SW480 (cell line): ENCODE measurements at regions not wholly inside any gene's neighbourhood (a gene's known extent, or its start where the extent isn't known, plus 50 kb on each side); places are given as distances from the start of the nearest gene placed in this dataset.
"Not testable (repeated sequence)": the region's sequence is repeated elsewhere in the genome, so short reads cannot be mapped to it uniquely, and the experiment has no call there.

ENCODE experiments used
- DNase-seq: peaks from one replicate; pipeline ENCODE4 v3.0.0-alpha.2; 2016; ENCODE audit warnings: low spot score

DNA sequence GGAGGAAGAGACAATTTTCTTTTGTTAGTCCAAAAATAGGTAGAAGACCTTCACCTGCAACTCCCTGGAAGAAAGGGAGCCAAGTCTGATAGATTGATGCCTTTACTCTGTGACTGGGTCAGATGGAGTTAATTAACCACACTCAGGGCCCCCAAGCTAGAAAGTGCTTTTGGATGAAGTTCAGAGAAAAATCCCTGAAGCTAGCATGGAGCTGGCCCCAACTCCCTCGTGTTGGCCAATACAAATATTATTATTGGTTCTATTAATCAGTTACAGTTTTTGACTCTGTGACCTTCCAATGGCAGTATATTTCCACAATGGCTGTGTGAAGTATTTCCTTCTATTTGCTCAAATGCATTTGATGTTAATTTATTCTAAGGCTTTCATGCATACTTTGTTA lies 1753.5 kb downstream of the EFNA5 start:
- no peak for DNase-seq

GRCh38 chr5:105907016-105907415 lies 1763.7 kb downstream of the EFNA5 start:
- DNase-seq: no peak

DNA sequence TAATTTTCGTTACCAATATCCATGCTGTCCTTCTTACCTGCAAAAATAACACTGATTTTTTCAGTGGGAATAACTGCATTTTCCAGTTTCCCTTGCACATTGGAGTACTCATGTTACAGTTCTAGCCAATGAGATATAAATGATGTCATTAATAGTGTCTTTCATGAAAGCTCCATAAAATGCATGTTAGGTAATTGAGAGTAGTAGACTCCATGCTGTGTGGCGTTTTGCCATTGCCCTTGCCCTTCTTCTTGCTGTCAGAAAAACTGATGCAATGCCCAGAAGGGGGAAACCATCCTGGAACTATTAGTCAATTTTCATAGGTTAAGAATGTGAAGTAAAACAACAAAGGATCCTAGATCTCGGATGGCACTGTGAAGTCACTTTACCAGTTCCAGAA lies 1765.3 kb downstream of the EFNA5 start:
- DNase-seq: no peak

- DNase-seq: no peak
These were observed 1767.7 kb downstream of the EFNA5 start for GRCh38 chr5:105903069-105903468.

GRCh38 chr5:105899726-105900125 lies 1771.0 kb downstream of the EFNA5 start:
- no peak for DNase-seq

GRCh38 chr5:105898183-105898582 lies 1772.6 kb downstream of the EFNA5 start:
- no peak for DNase-seq

GRCh38 chr5:105885266-105885665 lies 1785.5 kb downstream of the EFNA5 start:
- no peak for DNase-seq

DNA sequence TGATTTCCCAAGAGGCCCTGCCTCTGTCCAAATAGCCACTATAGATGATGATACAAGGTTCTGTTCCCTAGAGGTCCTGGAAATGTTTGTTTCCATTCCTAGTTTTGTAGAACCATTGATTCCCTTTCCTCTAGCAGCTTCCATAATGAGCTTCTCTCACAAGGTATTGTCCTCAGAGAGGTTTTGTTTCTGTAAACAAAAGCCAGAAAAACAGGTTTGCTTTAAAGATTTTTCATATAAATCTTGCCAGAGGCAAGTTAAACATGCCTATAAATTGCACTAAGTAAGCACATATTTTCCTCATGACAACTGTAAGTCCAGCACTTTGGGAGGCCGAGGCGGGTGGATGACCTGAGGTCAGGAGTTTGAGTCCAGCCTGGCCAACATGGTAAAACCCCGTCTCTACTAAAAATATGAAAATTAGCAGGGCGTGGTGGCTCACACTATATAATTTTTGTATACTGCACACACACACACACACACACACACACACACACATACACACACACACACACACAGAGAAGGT lies 1787.7 kb downstream of the EFNA5 start:
- DNase-seq: no peak

- DNase-seq: no peak
These were observed 1792.3 kb downstream of the EFNA5 start for GRCh38 chr5:105878402-105878801.

- no peak for DNase-seq
These were observed 1793.1 kb downstream of the EFNA5 start for GRCh38 chr5:105877592-105877991.

- DNase-seq: no peak
These were observed 1796.4 kb downstream of the EFNA5 start for GRCh38 chr5:105874316-105874715.

DNA sequence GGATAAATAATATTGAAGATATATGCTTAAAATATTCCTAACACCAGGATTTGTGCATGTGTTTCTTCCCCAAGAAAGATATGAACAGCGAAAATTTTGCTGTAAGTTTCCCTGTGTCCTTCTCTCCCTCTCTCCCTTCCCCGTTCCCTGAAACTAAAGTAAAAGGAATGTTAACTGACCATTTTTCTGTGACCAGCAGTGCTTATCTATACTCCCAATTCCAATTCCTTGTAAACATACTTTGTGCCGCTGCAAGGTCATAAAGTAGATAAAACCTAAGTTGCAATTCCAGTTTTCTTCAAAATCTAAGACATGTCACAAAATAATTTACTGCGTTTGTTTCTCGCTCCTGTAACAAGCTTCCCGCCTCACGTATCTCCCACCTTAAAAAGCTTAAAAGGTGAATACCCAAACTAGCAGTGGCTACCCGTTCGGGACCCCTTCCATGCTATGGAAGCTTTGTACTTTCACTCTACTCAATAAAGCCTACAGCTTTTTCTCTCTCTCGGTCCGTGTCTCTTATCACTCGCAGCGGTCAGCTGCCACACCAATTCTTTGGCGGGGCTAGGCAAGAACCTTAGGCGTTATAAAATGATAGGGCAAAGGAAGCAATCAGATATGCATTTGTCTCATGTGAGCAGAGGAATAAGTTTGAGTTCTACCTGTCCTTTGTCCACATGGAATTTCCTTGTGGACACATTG lies 1798.0 kb downstream of the EFNA5 start:
- DNase-seq: no peak

- no peak for DNase-seq
These were observed 1802.5 kb downstream of the EFNA5 start for GRCh38 chr5:105868038-105868780.

GRCh38 chr5:105865834-105866233 lies 1804.9 kb downstream of the EFNA5 start:
- DNase-seq: no peak

GRCh38 chr5:105859350-105859749 lies 1811.4 kb downstream of the EFNA5 start:
- not testable (repeated sequence) for DNase-seq

DNA sequence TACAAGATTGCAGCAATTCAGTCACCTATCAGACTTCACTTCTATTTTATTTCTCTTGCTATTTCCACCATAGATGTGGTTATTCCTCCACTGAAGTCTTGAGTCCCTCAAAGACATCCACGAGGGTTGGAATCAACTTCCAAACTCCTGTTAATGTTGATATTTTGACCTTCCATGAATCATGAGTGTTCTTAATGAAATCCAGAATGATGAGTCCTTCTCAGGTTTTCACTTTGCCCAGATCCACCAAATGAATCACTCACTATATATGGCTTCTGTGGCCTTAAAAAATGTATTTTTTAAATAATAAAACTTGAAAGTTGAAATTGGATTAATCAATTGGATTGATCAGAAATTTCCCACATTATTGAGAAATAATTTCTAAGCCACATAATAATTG lies 1821.0 kb downstream of the EFNA5 start:
- DNase-seq: no peak

- no peak for DNase-seq
These were observed 1829.9 kb downstream of the EFNA5 start for GRCh38 chr5:105840800-105841199.

DNA sequence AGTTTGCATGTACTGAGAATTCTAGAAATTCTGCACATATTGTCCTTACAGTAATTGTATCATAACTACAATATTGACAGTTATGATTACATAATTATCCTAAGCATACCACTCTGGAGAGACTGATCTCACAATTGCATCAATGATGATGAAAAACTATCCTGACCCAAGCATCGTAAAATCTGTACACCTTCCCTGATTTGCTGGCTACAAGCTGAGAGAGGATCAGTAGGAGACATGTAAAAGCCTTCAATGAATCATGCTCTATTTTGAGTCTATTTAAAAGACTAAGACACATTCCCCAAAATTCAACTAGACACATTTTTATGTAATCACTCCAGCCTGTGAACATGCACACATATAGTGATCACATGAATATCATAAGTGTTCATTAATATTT lies 1833.8 kb downstream of the EFNA5 start:
- DNase-seq: no peak

DNA sequence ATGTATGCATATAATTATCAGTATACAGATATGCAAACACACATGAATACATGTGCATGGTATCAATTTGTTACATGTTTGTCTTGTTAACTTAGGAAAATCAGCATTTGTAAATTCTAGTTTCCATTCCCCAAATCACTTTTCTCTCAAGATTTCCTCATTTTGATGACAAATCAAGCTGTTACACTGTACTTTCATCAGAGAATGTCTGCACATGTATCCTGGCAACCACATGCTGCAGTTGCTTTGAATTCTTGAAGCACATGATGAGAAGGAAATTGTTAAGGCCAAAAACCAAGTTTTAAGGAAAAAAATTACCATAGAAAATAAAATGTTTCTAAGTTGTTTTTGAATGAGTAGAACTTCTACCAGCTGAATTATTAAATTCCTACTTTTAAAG lies 1834.5 kb downstream of the EFNA5 start:
- DNase-seq: no peak

DNA sequence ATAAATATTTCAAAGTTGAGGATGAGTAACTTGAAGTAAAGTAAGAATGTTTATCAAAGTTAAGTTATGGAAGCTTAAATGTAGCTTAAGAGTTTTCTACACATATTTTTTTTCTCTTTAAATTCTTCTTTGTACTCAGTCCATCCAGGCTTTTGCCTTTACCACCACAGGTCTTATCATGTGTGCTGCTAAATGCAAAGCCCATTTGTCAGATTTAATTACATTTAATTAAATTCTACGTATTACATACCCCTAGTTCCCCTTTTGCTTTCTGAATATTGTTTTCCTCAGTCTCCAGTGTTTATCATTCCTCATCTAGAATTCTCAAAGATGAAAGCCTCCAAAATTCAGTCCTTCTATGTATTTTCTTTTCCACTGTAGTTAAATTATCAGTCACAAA lies 1841.9 kb downstream of the EFNA5 start:
- no peak for DNase-seq

GRCh38 chr5:105821800-105822199 lies 1848.9 kb downstream of the EFNA5 start:
- no peak for DNase-seq

- DNase-seq: no peak
These were observed 1852.8 kb downstream of the EFNA5 start for GRCh38 chr5:105817914-105818313.

- DNase-seq: no peak
These were observed 1853.3 kb downstream of the EFNA5 start for GRCh38 chr5:105817416-105817815.

GRCh38 chr5:105816961-105817360 lies 1853.8 kb downstream of the EFNA5 start:
- DNase-seq: no peak
